IMR-90 (cell line): ENCODE measurements at regions not wholly inside any gene's neighbourhood (a gene's known extent, or its start where the extent isn't known, plus 50 kb on each side); places are given as distances from the start of the nearest gene placed in this dataset.

ENCODE experiments used
- ATAC-seq: fragments of 200-7000 bp; cut with Tn5 transposase; 2 replicates; pipeline ENCODE4 v1.9.1; 2020; ENCODE audit warnings: low read depth, mild to moderate bottlenecking, moderate library complexity
- BruUV-seq: library from RNA; stranded (reverse); fragments of 400-500 nt; replicated peaks from 2 replicates; lab custom pipeline; 2021; lab: Mats Ljungman, UMichigan
- CTCF ChIA-PET: fragments of 300-600 bp; formaldehyde crosslinking; extraction: SDS; loops from one replicate; lab custom pipeline; 2021; ENCODE audit warnings: antibody characterized with exemption; lab: Yijun Ruan, JAX
- POLR2A ChIA-PET: fragments of 300-600 bp; sonication (Branson Sonifier 250); formaldehyde crosslinking; loops from one replicate; lab custom pipeline; 2022; ENCODE audit warnings: antibody characterized with exemption; ENCODE audit not compliant: unreplicated experiment; lab: Charles Lee
- DNase-seq: peaks from one replicate; pipeline ENCODE4 v3.0.0; 2013
- H2AFZ ChIP-seq: replicated peaks from 2 replicates; pipeline ENCODE3; 2013; ENCODE audit warnings: low read length, mild to moderate bottlenecking; ENCODE audit not compliant: poor library complexity
- H2AK5ac ChIP-seq: 2 replicates; pipeline ENCODE4 v1.6.1; 2013; ENCODE audit warnings: low read depth, low read length, inconsistent platforms
- H2AK9ac ChIP-seq: replicated peaks from 2 replicates; pipeline ENCODE3; 2013; ENCODE audit warnings: mild to moderate bottlenecking, low read depth, low read length, moderate library complexity; ENCODE audit not compliant: poor library complexity
- H2BK120ac ChIP-seq: 2 replicates; pipeline ENCODE4 v1.6.1; 2013; ENCODE audit warnings: low read depth, low read length, inconsistent platforms
- H2BK15ac ChIP-seq: 3 replicates; pipeline ENCODE4 v1.6.1; 2013; ENCODE audit warnings: low read depth, low read length, inconsistent platforms
- H2BK20ac ChIP-seq: 2 replicates; pipeline ENCODE4 v1.6.1; 2013; ENCODE audit warnings: low read depth, mild to moderate bottlenecking, inconsistent platforms, low read length, moderate library complexity
- H2BK5ac ChIP-seq: 2 replicates; pipeline ENCODE4 v1.6.1; 2013; ENCODE audit warnings: mild to moderate bottlenecking, low read depth, low read length, inconsistent platforms; ENCODE audit not compliant: poor library complexity, severe bottlenecking
- H3K14ac ChIP-seq: replicated peaks from 2 replicates; pipeline ENCODE4 v1.6.1; 2013; ENCODE audit warnings: low read depth, low read length, inconsistent platforms
- H3K18ac ChIP-seq: 2 replicates; pipeline ENCODE4 v1.6.1; 2013; ENCODE audit warnings: low read depth, low read length, control low read depth
- H3K23ac ChIP-seq: 2 replicates; pipeline ENCODE4 v1.6.1; 2013; ENCODE audit warnings: low read depth, low read length, inconsistent platforms
- H3K27ac ChIP-seq: 2 replicates; pipeline ENCODE4 v1.5.1; 2013; ENCODE audit warnings: mild to moderate bottlenecking, control low read depth, low read length; ENCODE audit not compliant: insufficient read depth
- H3K27me3 ChIP-seq: 2 replicates; pipeline ENCODE4 v1.6.1; 2013; ENCODE audit warnings: low read length; ENCODE audit not compliant: control insufficient read depth, insufficient read depth
- H3K36me3 ChIP-seq: 2 replicates; pipeline ENCODE4 v1.6.1; 2013; ENCODE audit warnings: low read length, mixed read lengths; ENCODE audit not compliant: control insufficient read depth, insufficient read depth
- H3K4ac ChIP-seq: 2 replicates; pipeline ENCODE4 v1.6.1; 2013; ENCODE audit warnings: low read depth, low read length, inconsistent platforms
- H3K4me1 ChIP-seq: 2 replicates; pipeline ENCODE4 v1.6.1; 2013; ENCODE audit warnings: low read length, mixed read lengths; ENCODE audit not compliant: control insufficient read depth, insufficient read depth
- H3K4me2 ChIP-seq: 2 replicates; pipeline ENCODE4 v1.6.1; 2013; ENCODE audit warnings: low read depth, mild to moderate bottlenecking, control low read depth, low read length, moderate library complexity
- H3K4me3 ChIP-seq: 2 replicates; pipeline ENCODE4 v1.5.1; 2013; ENCODE audit warnings: low read depth, mild to moderate bottlenecking, control low read depth, low read length, moderate library complexity; ENCODE audit not compliant: insufficient read depth
- H3K56ac ChIP-seq: 2 replicates; pipeline ENCODE4 v1.6.1; 2013; ENCODE audit warnings: low read length, inconsistent platforms; ENCODE audit not compliant: insufficient read depth; ENCODE audit errors: extremely low read depth
- H3K79me1 ChIP-seq, 2 experiments: 2 replicates each; pipeline ENCODE4 v1.6.1; 2013; ENCODE audit warnings: low read length in 2 of 2, inconsistent platforms in 1 of 2, low read depth in 1 of 2
- H3K9ac ChIP-seq: 2 replicates; pipeline ENCODE4 v1.6.1; 2013; ENCODE audit warnings: low read depth, low read length, control low read depth
- H3K9me1 ChIP-seq: 2 replicates; pipeline ENCODE4 v1.6.1; 2013; ENCODE audit warnings: low read length, inconsistent platforms; ENCODE audit not compliant: insufficient read depth
- H3K9me3 ChIP-seq: 2 replicates; pipeline ENCODE4 v1.6.1; 2013; ENCODE audit warnings: low read length; ENCODE audit not compliant: control insufficient read depth, insufficient read depth
- H4K20me1 ChIP-seq: 2 replicates; pipeline ENCODE4 v1.6.1; 2013; ENCODE audit warnings: low read length, inconsistent platforms; ENCODE audit not compliant: insufficient read depth
- H4K5ac ChIP-seq: 2 replicates; pipeline ENCODE4 v1.6.1; 2013; ENCODE audit warnings: mild to moderate bottlenecking, low read depth, low read length, control low read depth
- H4K8ac ChIP-seq, 2 experiments: 2 replicates each; pipeline ENCODE4 v1.6.1; 2013; ENCODE audit warnings: low read depth in 2 of 2, low read length in 2 of 2, control low read depth in 1 of 2, inconsistent platforms in 1 of 2
- H4K91ac ChIP-seq: 2 replicates; pipeline ENCODE4 v1.6.1; 2013; ENCODE audit warnings: low read depth, low read length, inconsistent platforms; ENCODE audit not compliant: insufficient read depth
- FOS ChIP-seq: fragments of 150-350 bp; IDR thresholded peaks from 2 replicates; pipeline ENCODE4 v1.6.1; 2016; ENCODE audit warnings: low read depth, low read length
- RAD21 ChIP-seq: IDR thresholded peaks from 2 replicates; pipeline ENCODE4 v1.6.1; 2012; ENCODE audit warnings: low read length, improper control_type of control experiment
- RCOR1 ChIP-seq: IDR thresholded peaks from 2 replicates; pipeline ENCODE4 v1.6.1; 2012; ENCODE audit warnings: mild to moderate bottlenecking, low read length, improper control_type of control experiment; ENCODE audit not compliant: insufficient replicate concordance
- RFX5 ChIP-seq: IDR thresholded peaks from 2 replicates; pipeline ENCODE4 v1.8.0; 2012; ENCODE audit warnings: low read depth, mild to moderate bottlenecking, low read length, moderate library complexity
- WGBS, 2 experiments: methylation state at CpG; one replicate each; pipeline versions ENCODE4 v1.1.5 to v1.1.7; 2013; ENCODE audit warnings: missing lambda C conversion rate in 2 of 2; ENCODE audit not compliant: insufficient read length in 1 of 2; ENCODE audit errors: extremely low coverage in 2 of 2; 5-methylcytosine and 5-hydroxymethylcytosine counted together
- dilution Hi-C: fragments of 300-500 bp; cut with HindIII; formaldehyde crosslinking; loops from one replicate; pipeline ENCODE4 v1.14.3; 2018; ENCODE audit warnings: low sequenced_read_pairs; ENCODE audit not compliant: unreplicated experiment
- in situ Hi-C: fragments of 300-500 bp; cut with MboI; formaldehyde crosslinking; loops from 3 replicates; pipeline ENCODE4 v1.14.3; 2019; ENCODE audit warnings: low sequenced_read_pairs, inconsistent platforms, mixed read lengths
- intact Hi-C: fragments of 100-400 bp; cut with micrococcal nuclease; formaldehyde crosslinking; loops from 2 replicates; pipeline ENCODE4 v1.10.0; 2022
- TF ChIP-seq, protein P1 (sequence below): fragments of 150-350 bp; IDR thresholded peaks from 2 replicates; pipeline ENCODE4 v1.6.1; 2016; ENCODE audit warnings: low read depth, mild to moderate bottlenecking, low read length, moderate library complexity, borderline replicate concordance
- TF ChIP-seq, protein P2 (sequence below): conservative IDR thresholded peaks from 2 replicates; pipeline ENCODE4 v1.5.1; 2012; ENCODE audit warnings: mild to moderate bottlenecking, low read depth, low read length, improper control_type of control experiment
- TF ChIP-seq, protein P3 (sequence below): fragments of 150-350 bp; IDR thresholded peaks from 2 replicates; pipeline ENCODE4 v1.6.1; 2017; ENCODE audit warnings: mild to moderate bottlenecking, antibody characterized with exemption, low read length, low read depth

DNA sequence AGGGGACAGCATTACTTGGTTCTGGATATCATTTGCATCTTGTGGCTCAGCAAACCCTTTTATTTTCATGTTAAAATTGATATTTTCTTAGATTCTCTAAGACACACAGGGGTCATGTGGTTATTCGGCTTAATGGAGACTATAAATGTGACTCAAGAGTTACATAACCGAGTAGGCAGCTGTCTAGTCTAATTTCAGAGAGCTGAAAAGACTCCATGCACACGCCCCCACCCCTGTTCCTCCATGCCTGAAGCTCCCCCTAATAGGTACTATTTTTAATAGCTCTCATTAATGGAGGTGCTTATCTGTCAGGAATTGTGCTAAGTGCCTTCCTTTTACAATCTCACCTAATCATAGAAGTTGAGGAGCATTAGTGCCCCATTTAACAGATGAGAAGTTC lies 189.2 kb upstream of the ARHGAP20 start:
- dilution Hi-C loops (no loop called here), intact Hi-C loops (no loop called here), in situ Hi-C loops (no loop called here)
- H2BK15ac ChIP-seq: no peak overlapping the region
- H3K27me3 ChIP-seq: no peaks in the 10 kb centered on the region
- H4K20me1 ChIP-seq: no peaks in the 10 kb centered on the region
- H3K56ac ChIP-seq: no peak overlapping the region
- POLR2A ChIA-PET: no interaction called here
- no peak overlapping the region for H2BK20ac ChIP-seq
- H2AK5ac ChIP-seq: no peak overlapping the region
- no peak overlapping the region for H4K8ac ChIP-seq
- H3K4me1 ChIP-seq: peaks cover 6% of the 10 kb centered on the region
- no CpG with 5 or more reads among the region's 3 CpGs for WGBS, 2 experiments
- no peak overlapping the region for H3K4ac ChIP-seq
- H3K18ac ChIP-seq: no peak overlapping the region
- no peak overlapping the region for H2BK5ac ChIP-seq
- no peak overlapping the region for H4K91ac ChIP-seq
- H3K14ac ChIP-seq: no peak overlapping the region
- DNase-seq: no peak
- H2AK9ac ChIP-seq: no peak overlapping the region
- no peaks in the 10 kb centered on the region for H3K9me3 ChIP-seq
- H3K9me1 ChIP-seq: no peaks in the 10 kb centered on the region
- H3K9ac ChIP-seq: no peak overlapping the region
- no peak overlapping the region for H4K5ac ChIP-seq
- no peak overlapping the region for H3K27ac ChIP-seq
- TF ChIP-seq RAD21 (no peak), RFX5 (no peak), FOS (no peak), RCOR1 (no peak)
- TF ChIP-seq, protein P1, sequence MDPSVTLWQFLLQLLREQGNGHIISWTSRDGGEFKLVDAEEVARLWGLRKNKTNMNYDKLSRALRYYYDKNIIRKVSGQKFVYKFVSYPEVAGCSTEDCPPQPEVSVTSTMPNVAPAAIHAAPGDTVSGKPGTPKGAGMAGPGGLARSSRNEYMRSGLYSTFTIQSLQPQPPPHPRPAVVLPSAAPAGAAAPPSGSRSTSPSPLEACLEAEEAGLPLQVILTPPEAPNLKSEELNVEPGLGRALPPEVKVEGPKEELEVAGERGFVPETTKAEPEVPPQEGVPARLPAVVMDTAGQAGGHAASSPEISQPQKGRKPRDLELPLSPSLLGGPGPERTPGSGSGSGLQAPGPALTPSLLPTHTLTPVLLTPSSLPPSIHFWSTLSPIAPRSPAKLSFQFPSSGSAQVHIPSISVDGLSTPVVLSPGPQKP: no peak
- TF ChIP-seq, protein P2, sequence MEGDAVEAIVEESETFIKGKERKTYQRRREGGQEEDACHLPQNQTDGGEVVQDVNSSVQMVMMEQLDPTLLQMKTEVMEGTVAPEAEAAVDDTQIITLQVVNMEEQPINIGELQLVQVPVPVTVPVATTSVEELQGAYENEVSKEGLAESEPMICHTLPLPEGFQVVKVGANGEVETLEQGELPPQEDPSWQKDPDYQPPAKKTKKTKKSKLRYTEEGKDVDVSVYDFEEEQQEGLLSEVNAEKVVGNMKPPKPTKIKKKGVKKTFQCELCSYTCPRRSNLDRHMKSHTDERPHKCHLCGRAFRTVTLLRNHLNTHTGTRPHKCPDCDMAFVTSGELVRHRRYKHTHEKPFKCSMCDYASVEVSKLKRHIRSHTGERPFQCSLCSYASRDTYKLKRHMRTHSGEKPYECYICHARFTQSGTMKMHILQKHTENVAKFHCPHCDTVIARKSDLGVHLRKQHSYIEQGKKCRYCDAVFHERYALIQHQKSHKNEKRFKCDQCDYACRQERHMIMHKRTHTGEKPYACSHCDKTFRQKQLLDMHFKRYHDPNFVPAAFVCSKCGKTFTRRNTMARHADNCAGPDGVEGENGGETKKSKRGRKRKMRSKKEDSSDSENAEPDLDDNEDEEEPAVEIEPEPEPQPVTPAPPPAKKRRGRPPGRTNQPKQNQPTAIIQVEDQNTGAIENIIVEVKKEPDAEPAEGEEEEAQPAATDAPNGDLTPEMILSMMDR: no peak
- TF ChIP-seq, protein P3, sequence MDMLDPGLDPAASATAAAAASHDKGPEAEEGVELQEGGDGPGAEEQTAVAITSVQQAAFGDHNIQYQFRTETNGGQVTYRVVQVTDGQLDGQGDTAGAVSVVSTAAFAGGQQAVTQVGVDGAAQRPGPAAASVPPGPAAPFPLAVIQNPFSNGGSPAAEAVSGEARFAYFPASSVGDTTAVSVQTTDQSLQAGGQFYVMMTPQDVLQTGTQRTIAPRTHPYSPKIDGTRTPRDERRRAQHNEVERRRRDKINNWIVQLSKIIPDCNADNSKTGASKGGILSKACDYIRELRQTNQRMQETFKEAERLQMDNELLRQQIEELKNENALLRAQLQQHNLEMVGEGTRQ: no peak
- H3K4me3 ChIP-seq: no peak overlapping the region
- H3K4me2 ChIP-seq: no peak overlapping the region
- no peak for ATAC-seq
- no TSS peak for BruUV-seq
- no peaks in the 10 kb centered on the region for H3K36me3 ChIP-seq
- CTCF ChIA-PET: no interaction called here
- H3K23ac ChIP-seq: no peak overlapping the region
- no peak overlapping the region for H2BK120ac ChIP-seq
- H3K79me1 ChIP-seq: no peaks in the 10 kb centered on the region
- H2AFZ ChIP-seq: no peak overlapping the region
